HEK293 (cell line): ENCODE measurements at regions not wholly inside any gene's neighbourhood (a gene's known extent, or its start where the extent isn't known, plus 50 kb on each side); places are given as distances from the start of the nearest gene placed in this dataset.

Experiments used
- ZBTB21 ChIP-seq: fragments of 450-650 bp; formaldehyde crosslinking; IDR thresholded peaks from 2 replicates; pipeline ENCODE4 v1.5.1; 2017; ENCODE audit warnings: missing biosample characterization, missing genetic modification characterization
- ZBTB8A ChIP-seq: fragments of 450-650 bp; formaldehyde crosslinking; IDR thresholded peaks from 2 replicates; pipeline ENCODE4 v1.5.1; 2016; ENCODE audit warnings: missing biosample characterization, missing genetic modification characterization
- ZNF521 ChIP-seq: fragments of 450-650 bp; formaldehyde crosslinking; IDR thresholded peaks from 2 replicates; pipeline ENCODE4 v1.5.1; 2017; ENCODE audit warnings: missing biosample characterization, mild to moderate bottlenecking, missing genetic modification characterization
- ZNF561 ChIP-seq: fragments of 450-650 bp; IDR thresholded peaks from 2 replicates; pipeline ENCODE4 v1.5.1; 2018; ENCODE audit warnings: missing biosample characterization, missing genetic modification characterization, borderline replicate concordance
- ZSCAN30 ChIP-seq: fragments of 450-650 bp; IDR thresholded peaks from 2 replicates; pipeline ENCODE4 v1.5.1; 2018; ENCODE audit warnings: missing biosample characterization, mild to moderate bottlenecking, missing genetic modification characterization, moderate library complexity
- TF ChIP-seq, protein P1 (sequence below): fragments of 450-650 bp; formaldehyde crosslinking; IDR thresholded peaks from 2 replicates; pipeline ENCODE4 v1.5.1; 2016; ENCODE audit warnings: missing biosample characterization, missing genetic modification characterization
- TF ChIP-seq, protein P2 (sequence below): fragments of 450-650 bp; formaldehyde crosslinking; IDR thresholded peaks from 2 replicates; pipeline ENCODE4 v1.5.1; 2016; ENCODE audit warnings: missing biosample characterization, missing genetic modification characterization, low read depth

DNA sequence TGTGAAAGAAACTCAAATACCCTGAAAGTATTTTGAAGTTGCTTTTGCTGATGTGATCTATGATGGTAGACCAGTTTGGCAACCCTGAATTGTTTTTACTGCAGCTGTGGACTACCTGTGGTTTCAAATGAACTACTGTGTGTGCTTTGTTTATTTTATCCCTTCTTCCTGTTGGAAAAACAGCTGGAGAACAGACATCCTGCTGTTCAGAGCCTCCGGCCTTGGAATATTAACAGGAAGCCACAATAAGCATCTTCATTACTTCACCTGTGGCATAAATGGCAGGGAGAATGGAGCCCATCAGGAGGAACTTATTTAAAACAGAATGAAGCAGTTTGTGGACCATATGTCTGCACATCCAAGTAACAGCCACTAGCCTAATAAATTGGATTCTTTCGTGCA lies 104.8 kb downstream of the DUSP6 start:
- TF ChIP-seq, protein P1, sequence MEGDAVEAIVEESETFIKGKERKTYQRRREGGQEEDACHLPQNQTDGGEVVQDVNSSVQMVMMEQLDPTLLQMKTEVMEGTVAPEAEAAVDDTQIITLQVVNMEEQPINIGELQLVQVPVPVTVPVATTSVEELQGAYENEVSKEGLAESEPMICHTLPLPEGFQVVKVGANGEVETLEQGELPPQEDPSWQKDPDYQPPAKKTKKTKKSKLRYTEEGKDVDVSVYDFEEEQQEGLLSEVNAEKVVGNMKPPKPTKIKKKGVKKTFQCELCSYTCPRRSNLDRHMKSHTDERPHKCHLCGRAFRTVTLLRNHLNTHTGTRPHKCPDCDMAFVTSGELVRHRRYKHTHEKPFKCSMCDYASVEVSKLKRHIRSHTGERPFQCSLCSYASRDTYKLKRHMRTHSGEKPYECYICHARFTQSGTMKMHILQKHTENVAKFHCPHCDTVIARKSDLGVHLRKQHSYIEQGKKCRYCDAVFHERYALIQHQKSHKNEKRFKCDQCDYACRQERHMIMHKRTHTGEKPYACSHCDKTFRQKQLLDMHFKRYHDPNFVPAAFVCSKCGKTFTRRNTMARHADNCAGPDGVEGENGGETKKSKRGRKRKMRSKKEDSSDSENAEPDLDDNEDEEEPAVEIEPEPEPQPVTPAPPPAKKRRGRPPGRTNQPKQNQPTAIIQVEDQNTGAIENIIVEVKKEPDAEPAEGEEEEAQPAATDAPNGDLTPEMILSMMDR (tag by site-specific recombination): no peak
- TF ChIP-seq ZNF521 (tag by site-specific recombination): no peak
- TF ChIP-seq ZBTB21 (tag by site-specific recombination): no peak
- TF ChIP-seq ZNF561 (tag by site-specific recombination): no peak
- no peak for TF ChIP-seq ZSCAN30 (tag by site-specific recombination)
- TF ChIP-seq, protein P2, sequence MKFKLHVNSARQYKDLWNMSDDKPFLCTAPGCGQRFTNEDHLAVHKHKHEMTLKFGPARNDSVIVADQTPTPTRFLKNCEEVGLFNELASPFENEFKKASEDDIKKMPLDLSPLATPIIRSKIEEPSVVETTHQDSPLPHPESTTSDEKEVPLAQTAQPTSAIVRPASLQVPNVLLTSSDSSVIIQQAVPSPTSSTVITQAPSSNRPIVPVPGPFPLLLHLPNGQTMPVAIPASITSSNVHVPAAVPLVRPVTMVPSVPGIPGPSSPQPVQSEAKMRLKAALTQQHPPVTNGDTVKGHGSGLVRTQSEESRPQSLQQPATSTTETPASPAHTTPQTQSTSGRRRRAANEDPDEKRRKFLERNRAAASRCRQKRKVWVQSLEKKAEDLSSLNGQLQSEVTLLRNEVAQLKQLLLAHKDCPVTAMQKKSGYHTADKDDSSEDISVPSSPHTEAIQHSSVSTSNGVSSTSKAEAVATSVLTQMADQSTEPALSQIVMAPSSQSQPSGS (tag by site-specific recombination): no peak
- TF ChIP-seq ZBTB8A: no peak
